Gastroesophageal sphincter (tissue), 4 donors: ENCODE measurements at regions not wholly inside any gene's neighbourhood (a gene's known extent, or its start where the extent isn't known, plus 50 kb on each side); places are given as distances from the start of the nearest gene placed in this dataset.

Experiments
- ATAC-seq: fragments of 150-250 bp; one replicate; pipeline ENCODE4 v1.9.1; 2016; ENCODE audit warnings: mild to moderate bottlenecking, moderate library complexity
- H3K27ac ChIP-seq, 4 donors: fragments of 200-600 bp; sonication (generic) in 3 of 4; 1 replicate in 3 of 4; 2 replicates in 1 of 4; pipeline ENCODE4 v1.5.1; 2016 to 2019
- H3K27me3 ChIP-seq: fragments of 200-600 bp; sonication (generic); one replicate; pipeline ENCODE4 v1.5.1; 2019
- H3K36me3 ChIP-seq, 2 donors: fragments of 200-600 bp; sonication (generic); one replicate each; pipeline ENCODE4 v1.5.1; 2019; ENCODE audit warnings: control low read depth in 1 of 2
- H3K4me1 ChIP-seq, 3 donors: fragments of 200-600 bp; sonication (generic); 1 replicate in 2 of 3; 2 replicates in 1 of 3; pipeline ENCODE4 v1.5.1; 2016 to 2019; ENCODE audit warnings: control low read depth in 2 of 3
- H3K4me3 ChIP-seq, 2 donors: fragments of 200-600 bp; sonication (generic); one replicate each; pipeline ENCODE4 v1.5.1; 2019; ENCODE audit warnings: mild to moderate bottlenecking in 1 of 2, moderate library complexity in 1 of 2
- H3K9me3 ChIP-seq, 3 donors: fragments of 200-600 bp; sonication (generic); one replicate each; pipeline ENCODE4 v1.5.1; 2017 to 2019; ENCODE audit warnings: control low read depth in 2 of 3
- EP300 ChIP-seq: sonication (generic); formaldehyde crosslinking; IDR thresholded peaks from one replicate; pipeline ENCODE4 v1.6.1; 2017; ENCODE audit warnings: antibody characterized with exemption, mild to moderate bottlenecking
- POLR2A ChIP-seq, 2 donors: fragments of 450-650 bp; IDR thresholded peaks; one replicate each; pipeline ENCODE4 v1.6.1; 2017; ENCODE audit warnings: antibody characterized with exemption in 2 of 2, mild to moderate bottlenecking in 2 of 2, moderate library complexity in 1 of 2
- POLR2AphosphoS5 ChIP-seq: sonication (generic); formaldehyde crosslinking; IDR thresholded peaks from one replicate; pipeline ENCODE4 v1.6.1; 2017; ENCODE audit warnings: antibody characterized with exemption
- WGBS, 2 donors: methylation state at CpG; one replicate each; pipeline ENCODE4 v1.1.5; 2018; ENCODE audit warnings: low coverage in 1 of 2; 5-methylcytosine and 5-hydroxymethylcytosine counted together
- TF ChIP-seq, protein P1 (sequence below), 4 experiments: fragments of 200-600 bp in 2 of 4; fragments of 450-650 bp in 2 of 4; sonication (generic) in 1 of 4; IDR thresholded peaks; one replicate each; pipeline ENCODE4 v1.5.1; 2017 to 2019; ENCODE audit warnings: antibody characterized with exemption in 4 of 4, mild to moderate bottlenecking in 2 of 4, moderate library complexity in 2 of 4

DNA sequence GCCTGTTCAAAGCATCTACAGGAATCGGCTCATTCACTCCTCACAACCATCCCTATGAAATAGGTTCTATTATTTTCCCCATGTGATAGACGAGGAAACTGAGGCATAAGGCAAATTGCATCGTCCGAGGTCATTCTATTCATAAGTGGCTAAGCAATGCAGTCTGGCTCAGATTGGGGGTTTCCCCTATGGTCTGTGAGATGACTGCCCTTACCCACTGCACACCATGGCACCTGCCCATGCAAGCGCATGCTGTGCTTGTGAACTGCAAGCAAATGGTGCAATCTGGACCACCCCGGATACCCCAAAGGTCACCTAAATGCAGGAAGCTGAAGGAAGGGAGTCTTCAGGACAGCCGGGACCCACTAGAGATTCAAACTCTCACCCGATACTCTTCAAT lies 123.4 kb upstream of the SOD1 start:
- Histone ChIP-seq H3K4me1 (no peaks in the 10 kb centered on the region), H3K9me3 (no peaks in the 10 kb centered on the region), H3K27me3 (peaks cover 11% of the 10 kb centered on the region), H3K36me3 (no peaks in the 10 kb centered on the region), H3K27ac (no peak overlapping the region), H3K4me3 (no peak overlapping the region)
- 98 to 100% methylated on average over 1 to 5 of the region's 8 CpGs for WGBS, 2 donors
- ATAC-seq: no peak
- TF ChIP-seq, protein P1, sequence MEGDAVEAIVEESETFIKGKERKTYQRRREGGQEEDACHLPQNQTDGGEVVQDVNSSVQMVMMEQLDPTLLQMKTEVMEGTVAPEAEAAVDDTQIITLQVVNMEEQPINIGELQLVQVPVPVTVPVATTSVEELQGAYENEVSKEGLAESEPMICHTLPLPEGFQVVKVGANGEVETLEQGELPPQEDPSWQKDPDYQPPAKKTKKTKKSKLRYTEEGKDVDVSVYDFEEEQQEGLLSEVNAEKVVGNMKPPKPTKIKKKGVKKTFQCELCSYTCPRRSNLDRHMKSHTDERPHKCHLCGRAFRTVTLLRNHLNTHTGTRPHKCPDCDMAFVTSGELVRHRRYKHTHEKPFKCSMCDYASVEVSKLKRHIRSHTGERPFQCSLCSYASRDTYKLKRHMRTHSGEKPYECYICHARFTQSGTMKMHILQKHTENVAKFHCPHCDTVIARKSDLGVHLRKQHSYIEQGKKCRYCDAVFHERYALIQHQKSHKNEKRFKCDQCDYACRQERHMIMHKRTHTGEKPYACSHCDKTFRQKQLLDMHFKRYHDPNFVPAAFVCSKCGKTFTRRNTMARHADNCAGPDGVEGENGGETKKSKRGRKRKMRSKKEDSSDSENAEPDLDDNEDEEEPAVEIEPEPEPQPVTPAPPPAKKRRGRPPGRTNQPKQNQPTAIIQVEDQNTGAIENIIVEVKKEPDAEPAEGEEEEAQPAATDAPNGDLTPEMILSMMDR (IDR thresholded peaks at IDR 0.05): no peak
- TF ChIP-seq POLR2AphosphoS5 (no peak), POLR2A (IDR thresholded peaks at IDR 0.05) (no peak), EP300 (no peak)

DNA sequence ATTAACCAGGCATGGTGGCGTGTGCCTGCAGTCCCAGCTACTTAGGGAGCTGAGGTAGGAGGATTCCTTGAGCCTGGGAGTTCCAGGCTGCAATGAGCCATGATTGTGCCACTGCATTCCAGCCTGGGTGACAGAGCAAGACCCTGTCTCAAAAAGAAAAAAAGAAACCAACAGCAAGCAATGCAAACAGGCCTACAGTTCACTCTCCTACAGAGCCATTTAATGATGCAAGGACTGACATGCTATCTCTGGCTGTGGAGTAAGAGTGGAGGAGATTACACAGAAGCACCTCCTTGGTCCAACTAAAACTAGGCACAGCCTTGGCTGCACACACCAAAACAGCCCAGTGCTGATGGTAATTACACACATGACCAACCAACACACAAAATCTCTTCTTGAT lies 127.5 kb upstream of the SOD1 start:
- TF ChIP-seq POLR2A (IDR thresholded peaks at IDR 0.05) (no peak), EP300 (no peak), POLR2AphosphoS5 (no peak)
- TF ChIP-seq, protein P1 (IDR thresholded peaks at IDR 0.05): no peak
- Histone ChIP-seq H3K4me3 (no peak overlapping the region), H3K27ac (no peak overlapping the region), H3K4me1 (no peaks in the 10 kb centered on the region), H3K36me3 (no peaks in the 10 kb centered on the region), H3K9me3 (no peaks in the 10 kb centered on the region), H3K27me3 (peaks cover 11% of the 10 kb centered on the region)
- WGBS, 2 donors: 80% methylated on average over 1 of the region's 1 CpG; no CpG with 5 or more reads in 1 of the 2 donors
- no peak for ATAC-seq

DNA sequence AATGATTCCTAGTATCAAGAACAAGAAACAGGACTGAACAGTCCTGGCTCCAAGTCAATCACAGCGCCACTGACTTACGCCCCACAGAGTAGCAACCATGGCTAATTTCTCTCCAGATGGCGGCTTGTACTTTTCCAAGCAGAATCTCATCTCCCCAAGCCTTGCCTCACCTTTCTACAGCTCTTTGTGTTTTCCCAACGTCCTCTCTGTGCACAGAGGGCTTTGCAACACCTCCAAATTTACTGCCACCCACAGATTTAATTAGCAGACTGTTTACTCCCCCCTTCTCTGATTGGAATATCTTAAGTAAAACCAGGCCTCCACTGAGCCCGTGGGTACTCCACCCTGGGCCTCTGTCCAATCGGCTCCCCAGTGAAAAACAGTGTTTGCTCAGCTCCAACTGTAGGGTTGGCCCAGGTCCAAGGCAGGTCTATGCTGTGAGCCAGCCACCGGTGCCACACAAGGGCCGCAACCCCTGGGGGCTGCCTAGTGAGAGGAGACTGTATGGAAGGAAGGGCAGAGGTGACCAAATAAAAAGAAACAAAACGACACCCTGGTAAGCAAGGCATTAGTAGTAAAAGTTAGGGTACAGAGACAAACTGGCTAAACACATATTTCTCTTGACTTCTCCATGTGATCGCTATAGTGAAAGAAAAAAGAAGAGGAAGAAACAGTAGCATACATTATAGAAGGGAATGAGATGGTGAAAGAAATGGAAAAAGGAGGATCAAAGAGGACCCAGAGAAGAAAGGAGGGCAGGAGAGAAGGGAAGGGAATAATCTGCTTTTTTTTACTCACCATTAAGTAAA lies 128.4 kb upstream of the SOD1 start:
- Histone ChIP-seq H3K9me3 (no peaks in the 10 kb centered on the region), H3K27ac (no peak overlapping the region), H3K4me1 (no peaks in the 10 kb centered on the region), H3K36me3 (no peaks in the 10 kb centered on the region), H3K27me3 (peaks cover 6% of the 10 kb centered on the region), H3K4me3 (no peak overlapping the region)
- WGBS, 2 donors: 55 to 72% methylated on average over 5 to 9 of the region's 10 CpGs
- no peak for ATAC-seq
- TF ChIP-seq EP300 (no peak), POLR2AphosphoS5 (no peak), POLR2A (IDR thresholded peaks at IDR 0.05) (no peak)
- TF ChIP-seq, protein P1 (IDR thresholded peaks at IDR 0.05): no peak

DNA sequence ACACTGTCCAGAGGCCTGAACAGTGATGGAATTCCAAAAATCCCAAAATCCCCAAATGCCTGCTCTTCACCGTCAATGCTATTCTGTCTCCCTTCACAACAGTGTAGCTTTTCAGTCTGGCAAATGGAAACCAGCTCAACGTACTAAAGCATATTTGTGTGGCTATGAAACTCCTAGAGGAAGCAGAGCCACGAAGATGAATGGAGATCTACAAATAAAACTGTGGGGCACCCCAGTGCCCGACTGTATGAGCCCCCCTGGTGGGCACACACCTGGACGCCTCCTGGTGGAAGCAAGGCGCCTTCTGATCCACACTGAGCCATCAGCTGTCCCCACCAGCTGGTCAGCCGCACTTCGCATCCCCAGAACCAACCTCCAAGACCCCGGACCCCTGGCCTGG lies 129.1 kb upstream of the SOD1 start:
- Histone ChIP-seq H3K27ac (no peak overlapping the region), H3K36me3 (no peaks in the 10 kb centered on the region), H3K27me3 (no peaks in the 10 kb centered on the region), H3K9me3 (no peaks in the 10 kb centered on the region), H3K4me3 (no peak overlapping the region), H3K4me1 (no peaks in the 10 kb centered on the region)
- 60 to 82% methylated on average over 1 to 6 of the region's 9 CpGs for WGBS, 2 donors
- no peak for ATAC-seq
- TF ChIP-seq, protein P1 (IDR thresholded peaks at IDR 0.05): no peak
- TF ChIP-seq EP300: no peak

DNA sequence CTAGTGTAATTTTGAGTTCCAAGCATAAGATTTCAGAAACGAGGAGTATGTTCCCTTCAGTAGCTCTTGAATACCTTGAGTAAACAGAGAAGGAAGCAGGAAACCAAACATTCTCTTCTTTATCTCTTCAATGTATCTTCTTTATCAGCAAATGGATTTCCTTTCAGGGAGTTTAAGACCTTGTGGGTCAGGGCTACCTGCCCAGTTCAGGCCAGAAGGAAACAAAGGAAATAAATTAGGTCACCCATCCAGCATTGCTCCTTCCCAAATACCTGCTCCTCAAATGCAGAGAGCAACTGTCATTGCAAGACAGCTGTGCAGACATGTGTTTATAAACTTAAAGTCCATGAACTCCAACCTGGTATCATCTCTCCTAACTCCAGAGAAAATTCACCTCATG lies 130.1 kb upstream of the SOD1 start:
- Histone ChIP-seq H3K27me3 (no peaks in the 10 kb centered on the region), H3K4me1 (no peaks in the 10 kb centered on the region), H3K36me3 (no peaks in the 10 kb centered on the region), H3K4me3 (no peak overlapping the region), H3K27ac (no peak overlapping the region), H3K9me3 (no peaks in the 10 kb centered on the region)
- no peak for TF ChIP-seq POLR2A (IDR thresholded peaks at IDR 0.05)
- TF ChIP-seq POLR2AphosphoS5: no peak
- no peak for TF ChIP-seq EP300
- TF ChIP-seq, protein P1 (IDR thresholded peaks at IDR 0.05): no peak
- no peak for ATAC-seq
- 56 to 63% methylated on average over 1 of the region's 1 CpG for WGBS, 2 donors
